Epithelial cell of prostate (primary cell): ENCODE measurements at regions not wholly inside any gene's neighbourhood (a gene's known extent, or its start where the extent isn't known, plus 50 kb on each side); places are given as distances from the start of the nearest gene placed in this dataset.
A peak's percentile ranks its signal among the peaks of the same experiment; 100 is the strongest.
"Not testable (repeated sequence)": the region's sequence is repeated elsewhere in the genome, so short reads cannot be mapped to it uniquely, and the experiment has no call there.

Experiments
- DNase-seq: peaks from one replicate; pipeline ENCODE4 v3.0.0-alpha.2; 2011; ENCODE audit warnings: low read depth, low spot score
- H3K27ac ChIP-seq: fragments of 450-650 bp; 2 replicates; pipeline ENCODE4 v1.5.1; 2017; ENCODE audit warnings: mild to moderate bottlenecking

GRCh38 chr12:83893101-83893500 is 1019.5 kb downstream of the SLC6A15 start:
- no peak for DNase-seq
- H3K27ac ChIP-seq: no peak overlapping the region

GRCh38 chr12:83889745-83890144 is 1022.9 kb downstream of the SLC6A15 start:
- DNase-seq: no peak

GRCh38 chr12:83886479-83886878 is 1026.1 kb downstream of the SLC6A15 start:
- no peak for DNase-seq
- H3K27ac ChIP-seq: no peak overlapping the region

More at GRCh38 chr12:83889745-83890144, 1022.9 kb downstream of the SLC6A15 start:
- no peak overlapping the region for H3K27ac ChIP-seq

DNA sequence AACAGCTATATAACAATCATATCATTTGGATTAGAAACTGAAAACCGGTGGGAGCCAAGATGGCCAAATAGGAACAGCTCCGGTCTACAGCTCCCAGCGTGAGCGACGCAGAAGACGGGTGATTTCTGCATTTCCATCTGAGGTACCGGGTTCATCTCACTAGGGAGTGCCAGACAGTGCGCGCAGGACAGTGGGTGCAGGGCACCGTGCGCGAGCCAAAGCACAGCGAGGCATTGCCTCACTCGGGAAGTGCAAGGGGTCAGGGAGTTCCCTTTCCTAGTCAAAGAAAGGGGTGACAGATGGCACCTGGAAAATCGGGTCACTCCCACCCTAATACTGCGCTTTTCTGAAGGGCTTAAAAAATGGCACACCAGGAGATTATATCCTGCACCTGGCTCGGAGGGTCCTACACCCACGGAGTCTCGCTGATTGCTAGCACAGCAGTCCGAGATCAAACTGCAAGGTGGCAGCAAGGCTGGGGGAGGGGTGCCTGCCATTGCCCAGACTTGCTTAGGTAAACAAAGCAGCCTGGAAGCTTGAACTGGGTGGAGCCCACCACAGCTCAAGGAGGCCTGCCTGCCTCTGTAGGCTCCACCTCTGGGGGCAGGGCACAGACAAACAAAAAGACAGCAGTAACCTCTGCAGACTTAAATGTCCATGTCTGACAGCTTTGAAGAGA is 1041.5 kb downstream of the SLC6A15 start:
- DNase-seq, H3K27ac ChIP-seq: not testable (repeated sequence)

DNA sequence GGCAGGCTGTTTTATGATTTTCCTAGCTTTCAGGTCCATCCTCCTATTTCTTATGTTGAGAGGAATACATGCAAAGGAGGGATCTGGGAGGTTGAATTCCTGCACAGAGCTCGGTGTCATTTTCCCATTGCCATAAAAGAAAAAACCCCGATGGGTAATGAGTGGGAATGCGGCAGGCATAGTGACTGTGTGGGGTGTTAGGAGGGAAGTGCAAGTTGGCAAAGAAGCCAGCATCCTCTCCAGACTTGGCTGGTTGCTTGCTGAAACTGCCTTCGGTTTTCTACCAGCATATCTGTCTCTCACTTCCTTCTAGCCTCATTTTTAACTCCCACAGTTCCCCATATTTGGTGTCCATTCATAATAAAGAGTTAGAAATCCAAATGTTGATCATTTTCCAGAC is 1046.1 kb downstream of the SLC6A15 start:
- no peak overlapping the region for H3K27ac ChIP-seq
- no peak for DNase-seq

DNA sequence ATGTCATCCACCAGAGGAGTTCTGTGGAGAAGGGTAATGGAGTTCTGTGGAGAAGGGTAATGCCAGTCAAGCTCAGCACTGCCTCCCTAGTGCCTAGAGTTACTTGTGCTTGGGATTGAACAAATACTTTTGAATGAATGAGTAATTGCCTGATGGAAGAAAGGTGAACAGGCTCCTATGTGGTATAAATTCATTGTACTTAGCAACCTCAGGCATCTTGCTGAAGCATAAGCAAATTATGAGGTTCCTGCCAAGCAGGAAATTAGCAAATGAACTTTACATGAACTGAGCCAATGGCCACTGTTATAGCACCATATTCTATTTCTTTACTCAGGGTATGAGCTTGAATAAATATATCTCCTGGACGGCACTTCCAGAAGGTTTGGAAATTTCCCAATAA is 1047.2 kb downstream of the SLC6A15 start:
- peak; percentile 68 for DNase-seq
- no peak overlapping the region for H3K27ac ChIP-seq

DNA sequence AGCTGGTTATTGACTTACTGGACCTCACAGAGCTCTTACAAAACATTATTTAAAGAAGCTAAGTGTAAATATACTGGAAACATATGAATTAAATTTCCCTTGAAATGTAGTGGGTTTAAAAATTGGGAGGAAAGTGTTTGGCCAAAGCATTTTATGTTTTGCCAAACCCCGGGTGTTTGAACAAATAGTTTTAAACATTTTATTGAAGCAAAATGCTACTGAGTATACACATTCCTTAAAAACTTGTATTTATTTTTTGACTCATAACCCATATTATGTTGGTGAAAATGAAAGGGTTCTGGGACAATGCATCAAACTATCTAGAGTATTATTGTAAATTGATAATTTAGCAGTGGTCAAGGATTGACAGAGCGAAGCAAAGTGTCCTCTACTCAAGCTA is 1048.5 kb downstream of the SLC6A15 start:
- H3K27ac ChIP-seq: no peak overlapping the region
- no peak for DNase-seq

GRCh38 chr12:83859021-83859420 is 1053.6 kb downstream of the SLC6A15 start:
- no peak overlapping the region for H3K27ac ChIP-seq
- DNase-seq: no peak

- H3K27ac ChIP-seq: no peak overlapping the region
- DNase-seq: no peak
These were observed 1055.8 kb downstream of the SLC6A15 start for GRCh38 chr12:83856803-83857202.

- DNase-seq: no peak
- H3K27ac ChIP-seq: no peak overlapping the region
These were observed 1062.1 kb downstream of the SLC6A15 start for GRCh38 chr12:83850531-83850930.

- DNase-seq: no peak
- H3K27ac ChIP-seq: no peak overlapping the region
These were observed 1063.9 kb downstream of the SLC6A15 start for GRCh38 chr12:83848702-83849101.

DNA sequence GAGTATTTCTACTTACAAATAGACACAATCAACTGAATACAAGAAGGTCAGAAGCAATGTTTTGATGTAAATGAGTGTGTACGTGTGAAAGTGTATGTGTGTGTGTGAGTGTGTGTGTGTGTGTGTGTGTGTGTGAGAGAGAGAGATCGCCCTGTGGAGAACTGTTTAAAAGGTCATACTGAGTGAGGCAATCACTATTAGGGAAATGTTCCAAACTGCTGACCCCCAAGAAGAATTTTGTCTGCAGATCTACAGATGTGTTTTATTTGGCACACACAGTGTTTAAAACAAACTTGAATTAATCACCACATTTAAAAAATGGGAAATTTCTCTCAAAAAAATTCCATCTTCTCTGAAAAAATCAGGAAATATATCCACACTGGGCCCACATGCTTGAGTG is 1069.1 kb downstream of the SLC6A15 start:
- no peak overlapping the region for H3K27ac ChIP-seq
- DNase-seq: no peak

- DNase-seq: no peak
- no peak overlapping the region for H3K27ac ChIP-seq
These were observed 1071.0 kb downstream of the SLC6A15 start for GRCh38 chr12:83841620-83842019.

DNA sequence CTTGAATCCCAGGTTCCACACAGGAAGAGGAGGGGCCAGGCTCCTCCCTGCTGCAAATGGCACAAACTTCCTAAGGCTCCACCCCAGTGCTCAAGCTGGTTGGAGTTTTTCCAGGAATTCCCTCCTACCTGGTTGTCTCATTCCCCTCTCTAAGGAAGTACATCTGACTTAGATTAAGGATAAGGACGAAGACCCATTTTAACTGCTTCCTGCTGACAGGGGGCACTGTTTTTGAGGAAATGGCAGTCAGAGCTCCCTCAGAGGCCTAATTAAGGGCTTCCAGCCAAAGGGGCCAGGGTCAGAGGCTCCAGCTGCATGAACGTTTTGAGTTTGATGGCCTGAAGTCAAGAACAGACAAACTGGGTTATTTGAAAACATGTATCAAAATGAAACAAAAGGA is 1084.7 kb downstream of the SLC6A15 start:
- no peak overlapping the region for H3K27ac ChIP-seq
- DNase-seq: no peak

DNA sequence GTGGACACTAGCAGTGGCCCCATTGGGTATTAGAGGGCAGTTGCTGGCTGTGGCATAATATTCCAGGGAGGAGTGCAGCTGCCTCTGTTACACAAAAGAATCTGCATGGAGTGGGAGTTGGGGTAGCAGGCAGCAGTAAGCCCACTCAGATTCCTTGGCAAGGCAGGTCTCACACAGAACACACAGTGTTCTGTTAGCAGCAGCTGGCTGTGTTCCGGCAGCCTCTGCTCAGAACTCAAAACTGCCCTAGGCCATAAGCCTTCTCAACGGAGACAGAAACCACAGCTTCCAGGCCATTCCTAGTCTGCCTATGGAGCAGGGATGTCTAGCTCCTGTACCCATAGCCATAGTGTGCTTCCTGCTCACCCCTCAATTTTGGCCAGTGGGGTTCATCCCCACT is 1085.4 kb downstream of the SLC6A15 start:
- no peak overlapping the region for H3K27ac ChIP-seq
- no peak for DNase-seq

- DNase-seq: no peak
- no peak overlapping the region for H3K27ac ChIP-seq
These were observed 1086.5 kb downstream of the SLC6A15 start for GRCh38 chr12:83826112-83826511.

DNA sequence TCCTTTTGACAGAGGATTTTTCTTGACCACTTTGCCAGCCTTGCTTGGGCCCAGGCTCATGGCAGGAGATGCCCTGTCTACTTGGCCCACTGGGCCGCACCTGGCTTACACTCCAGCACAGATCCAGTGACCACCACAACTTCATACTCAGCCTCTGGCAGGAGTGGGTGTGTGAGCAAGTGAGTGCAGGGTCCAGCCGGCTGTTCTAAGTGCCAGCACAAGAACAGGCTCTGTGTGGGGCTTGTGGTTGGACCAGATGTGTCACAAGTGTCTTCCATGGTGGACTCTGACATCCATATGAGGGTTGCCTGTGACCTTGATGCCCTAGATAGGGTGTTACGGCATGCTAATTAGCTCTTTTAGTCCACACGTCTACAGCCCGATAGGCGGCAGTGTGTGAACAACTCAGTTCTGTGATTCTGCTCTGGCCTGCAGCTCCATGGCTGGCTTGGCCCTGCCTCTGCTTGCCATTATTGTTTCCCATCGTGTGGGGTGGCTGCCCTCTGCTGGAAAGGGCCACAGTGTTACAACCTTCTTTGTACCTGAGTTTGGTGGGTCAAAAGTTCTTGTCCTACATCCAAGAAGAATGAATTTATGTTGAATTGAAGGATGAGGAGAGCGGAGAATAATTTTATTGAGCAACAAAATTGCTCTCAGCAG is 1089.1 kb downstream of the SLC6A15 start:
- DNase-seq: no peak
- H3K27ac ChIP-seq: no peak overlapping the region

GRCh38 chr12:83821967-83822366 is 1090.6 kb downstream of the SLC6A15 start:
- H3K27ac ChIP-seq: no peak overlapping the region
- no peak for DNase-seq

- DNase-seq: peak; percentile 54
- no peak overlapping the region for H3K27ac ChIP-seq
These were observed 1093.7 kb downstream of the SLC6A15 start for GRCh38 chr12:83818881-83819280.

DNA sequence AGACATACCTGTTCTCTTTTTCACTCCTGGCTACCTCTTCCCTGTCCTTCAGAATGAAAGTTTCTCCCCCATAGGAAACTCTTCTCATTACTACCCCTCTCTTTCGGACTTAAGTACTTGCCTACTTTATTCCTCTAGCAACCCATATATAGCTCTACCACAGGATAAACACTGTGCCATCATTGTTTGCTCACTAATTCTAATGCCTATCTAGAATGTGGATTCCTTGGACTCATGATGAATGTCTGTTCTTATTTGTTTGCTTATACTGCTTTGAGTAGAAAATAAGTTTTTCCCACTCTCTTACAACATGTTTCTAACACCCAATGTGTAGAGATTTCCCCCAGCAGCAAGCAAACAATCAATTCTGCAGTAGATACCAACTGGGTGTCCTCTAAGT is 1094.9 kb downstream of the SLC6A15 start:
- H3K27ac ChIP-seq: no peak overlapping the region
- no peak for DNase-seq

DNA sequence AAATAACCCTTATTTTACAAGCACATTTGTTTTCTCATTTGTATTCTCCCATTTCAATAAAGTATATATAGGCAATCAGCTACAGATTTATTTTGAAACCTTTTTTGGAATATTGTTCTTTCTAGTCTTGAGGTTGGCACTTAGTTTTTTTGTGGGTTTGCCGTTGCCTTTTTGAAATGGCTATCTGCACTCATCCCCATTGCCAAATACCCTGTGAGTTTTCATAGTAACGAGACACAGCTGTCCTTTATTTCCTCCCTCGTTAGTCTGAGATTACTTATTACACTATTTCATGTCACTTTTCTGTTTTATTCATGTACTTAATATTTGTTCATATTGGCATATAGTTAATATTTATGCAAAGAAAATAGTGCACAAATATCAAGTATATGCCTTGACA is 1104.0 kb downstream of the SLC6A15 start:
- no peak for DNase-seq
- no peak overlapping the region for H3K27ac ChIP-seq

GRCh38 chr12:83807871-83808270 is 1104.7 kb downstream of the SLC6A15 start:
- DNase-seq: no peak
- no peak overlapping the region for H3K27ac ChIP-seq
